GM19328 (cell line): ENCODE measurements at regions not wholly inside any gene's neighbourhood (a gene's known extent, or its start where the extent isn't known, plus 50 kb on each side); places are given as distances from the start of the nearest gene placed in this dataset.

ENCODE experiments used
- ATAC-seq: cut with Tn5 transposase; IDR thresholded peaks from one replicate; pipeline ENCODE4 v1.9.1; 2021; ENCODE audit warnings: mild to moderate bottlenecking, moderate library complexity; ENCODE audit not compliant: unreplicated experiment

GRCh38 chr3:157751386-157751785 is 248.2 kb upstream of the VEPH1 start:
- no peak for ATAC-seq

- no peak for ATAC-seq
Measured at GRCh38 chr3:157746391-157746790, 243.2 kb upstream of the VEPH1 start.

GRCh38 chr3:157741607-157742006 is 238.4 kb upstream of the VEPH1 start:
- no peak for ATAC-seq

GRCh38 chr3:157738441-157738840 is 235.2 kb upstream of the VEPH1 start:
- ATAC-seq = no peak

- ATAC-seq = no peak
Measured at GRCh38 chr3:157718800-157719199, 215.6 kb upstream of the VEPH1 start.

GRCh38 chr3:157713101-157713500 is 209.9 kb upstream of the VEPH1 start:
- ATAC-seq = no peak

- ATAC-seq = no peak
Measured at GRCh38 chr3:157705258-157705657, 202.0 kb upstream of the VEPH1 start.

- ATAC-seq = no peak
Measured at GRCh38 chr3:157700405-157700804, 197.2 kb upstream of the VEPH1 start.

GRCh38 chr3:157695586-157695985 is 192.4 kb upstream of the VEPH1 start:
- no peak for ATAC-seq

GRCh38 chr3:157695103-157695502 is 191.9 kb upstream of the VEPH1 start:
- ATAC-seq = no peak

GRCh38 chr3:157693762-157694161 is 190.5 kb upstream of the VEPH1 start:
- ATAC-seq = no peak

- no peak for ATAC-seq
Measured at GRCh38 chr3:157692468-157692867, 189.3 kb upstream of the VEPH1 start.

GRCh38 chr3:157683668-157684067 is 180.5 kb upstream of the VEPH1 start:
- no peak for ATAC-seq

- no peak for ATAC-seq
Measured at GRCh38 chr3:157672061-157672460, 168.8 kb upstream of the VEPH1 start.

GRCh38 chr3:157671656-157672055 is 168.4 kb upstream of the VEPH1 start:
- ATAC-seq = no peak

- ATAC-seq = no peak
Measured at GRCh38 chr3:157669416-157669815, 166.2 kb upstream of the VEPH1 start.

- ATAC-seq = no peak
Measured at GRCh38 chr3:157667493-157667892, 164.3 kb upstream of the VEPH1 start.

GRCh38 chr3:157662171-157662570 is 159.0 kb upstream of the VEPH1 start:
- no peak for ATAC-seq

- ATAC-seq = no peak
Measured at GRCh38 chr3:157660847-157661246, 157.6 kb upstream of the VEPH1 start.

- no peak for ATAC-seq
Measured at GRCh38 chr3:157652366-157652765, 149.2 kb upstream of the VEPH1 start.

GRCh38 chr3:157650699-157651098 is 147.5 kb upstream of the VEPH1 start:
- ATAC-seq = no peak

- ATAC-seq = no peak
Measured at GRCh38 chr3:157650172-157650571, 147.0 kb upstream of the VEPH1 start.

- ATAC-seq = no peak
Measured at GRCh38 chr3:157649511-157649910, 146.3 kb upstream of the VEPH1 start.

GRCh38 chr3:157647820-157648219 is 144.6 kb upstream of the VEPH1 start:
- ATAC-seq = no peak
